B cell (primary cell): ENCODE measurements at regions not wholly inside any gene's neighbourhood (a gene's known extent, or its start where the extent isn't known, plus 50 kb on each side); places are given as distances from the start of the nearest gene placed in this dataset.

ENCODE experiments used
- ATAC-seq: fragments of 200-7000 bp; cut with Tn5 transposase; one replicate; pipeline ENCODE4 v1.10.0; 2021; ENCODE audit warnings: low read depth, mild to moderate bottlenecking, moderate number of reproducible peaks, moderate library complexity
- CTCF ChIA-PET: fragments of 350-600 bp; sonication (Branson Sonifier 250); formaldehyde crosslinking; loops from one replicate; lab custom pipeline; 2021; ENCODE audit warnings: antibody characterized with exemption, inconsistent platforms; lab: Charles Lee
- POLR2A ChIA-PET: fragments of 350-600 bp; sonication (Branson Sonifier 250); formaldehyde crosslinking; loops from one replicate; lab custom pipeline; 2021; ENCODE audit warnings: antibody characterized with exemption; lab: Charles Lee
- DNase-seq: peaks from one replicate; pipeline ENCODE4 v3.0.0; 2013
- H2AFZ ChIP-seq: 2 replicates; pipeline ENCODE4 v1.6.1; 2012; ENCODE audit warnings: mild to moderate bottlenecking, low read depth, low read length; ENCODE audit not compliant: insufficient read depth, poor library complexity, severe bottlenecking
- H3K27ac ChIP-seq, 2 donors: 1 replicate in 1 of 2; 2 replicates in 1 of 2; pipeline ENCODE4 v1.5.1; 2012 to 2013; ENCODE audit warnings: low read length in 2 of 2, mild to moderate bottlenecking in 2 of 2, moderate library complexity in 1 of 2
- H3K27me3 ChIP-seq, 4 experiments: fragments of 200-600 bp in 1 of 4; sonication (generic) in 1 of 4; replicated peaks in 1 of 4; 1 replicate in 2 of 4; 2 replicates in 2 of 4; pipeline versions ENCODE4 v1.6.1 to v1.7.0; 2013 to 2016; ENCODE audit warnings: low read length in 3 of 4, mild to moderate bottlenecking in 2 of 4, mixed read lengths in 1 of 4, moderate library complexity in 1 of 4; ENCODE audit not compliant: insufficient read depth in 4 of 4, control insufficient read depth in 3 of 4; ENCODE audit errors: control extremely low read depth in 1 of 4
- H3K36me3 ChIP-seq, 2 experiments: replicated peaks in 1 of 2; 1 replicate in 1 of 2; 2 replicates in 1 of 2; pipeline versions ENCODE4 v1.6.1 to v1.7.1; 2013; ENCODE audit warnings: low read length in 1 of 2; ENCODE audit not compliant: insufficient read depth in 2 of 2, control insufficient read depth in 1 of 2; ENCODE audit errors: control extremely low read depth in 1 of 2, extremely low read depth in 1 of 2
- H3K4me1 ChIP-seq, 2 donors: fragments of 200-600 bp in 1 of 2; sonication (generic) in 1 of 2; 1 replicate in 1 of 2; 2 replicates in 1 of 2; pipeline versions ENCODE4 v1.5.1 to v1.6.1; 2013 to 2017; ENCODE audit warnings: low read length in 2 of 2; ENCODE audit not compliant: control insufficient read depth in 2 of 2, insufficient read depth in 2 of 2
- H3K4me2 ChIP-seq: replicated peaks from 2 replicates; pipeline ENCODE3; 2012; ENCODE audit warnings: mild to moderate bottlenecking, low read depth, low read length; ENCODE audit not compliant: poor library complexity, severe bottlenecking
- H3K4me3 ChIP-seq, 5 experiments: fragments of 200-600 bp in 1 of 5; sonication (generic) in 1 of 5; 1 replicate in 3 of 5; 2 replicates in 2 of 5; pipeline versions ENCODE4 v1.5.1 to v1.7.0; 2011 to 2016; ENCODE audit warnings: low read length in 4 of 5, mild to moderate bottlenecking in 4 of 5, low read depth in 2 of 5, control low read depth in 1 of 5, moderate library complexity in 1 of 5; ENCODE audit not compliant: insufficient read depth in 1 of 5; ENCODE audit errors: control extremely low read depth in 1 of 5, extremely low read depth in 1 of 5
- H3K79me2 ChIP-seq: fragments of 200-600 bp; sonication (generic); one replicate; pipeline ENCODE4 v1.6.0; 2016; ENCODE audit warnings: low read length; ENCODE audit not compliant: control insufficient read depth, insufficient read depth
- H3K9ac ChIP-seq: fragments of 200-600 bp; sonication (generic); 2 replicates; pipeline ENCODE4 v1.6.1; 2017; ENCODE audit warnings: mild to moderate bottlenecking, low read length, moderate library complexity
- H3K9me3 ChIP-seq, 3 donors: one replicate each; pipeline versions ENCODE4 v1.6.1 to v1.7.1; 2013; ENCODE audit warnings: low read length in 2 of 3; ENCODE audit not compliant: control insufficient read depth in 2 of 3, insufficient read depth in 1 of 3; ENCODE audit errors: control extremely low read depth in 1 of 3
- H4K20me1 ChIP-seq: 2 replicates; pipeline ENCODE4 v1.6.0; 2012; ENCODE audit warnings: mild to moderate bottlenecking, low read length; ENCODE audit not compliant: insufficient read depth, control insufficient read depth, poor library complexity, severe bottlenecking
- H3K27ac Mint-ChIP-seq: one replicate; pipeline ENCODE4 v1.8.0; 2021; ENCODE audit warnings: mixed read lengths
- H3K27me3 Mint-ChIP-seq: one replicate; pipeline ENCODE4 v1.8.0; 2021; ENCODE audit warnings: mixed read lengths
- H3K4me1 Mint-ChIP-seq: one replicate; pipeline ENCODE4 v1.8.0; 2021; ENCODE audit warnings: mixed read lengths
- H3K4me3 Mint-ChIP-seq: one replicate; pipeline ENCODE4 v1.8.0; 2021; ENCODE audit warnings: mixed read lengths
- H3K9me3 Mint-ChIP-seq: one replicate; pipeline ENCODE4 v1.8.0; 2022; ENCODE audit warnings: mixed read lengths; ENCODE audit not compliant: insufficient read depth
- EZH2 ChIP-seq: IDR thresholded peaks from 2 replicates; pipeline ENCODE4 v1.6.1; 2012; ENCODE audit warnings: borderline replicate concordance, low read depth, mild to moderate bottlenecking, moderate library complexity, low read length; ENCODE audit not compliant: insufficient read depth, poor library complexity, severe bottlenecking
- WGBS: methylation state at CpG from one replicate; pipeline ENCODE4 v1.1.5; 2013; ENCODE audit warnings: missing lambda C conversion rate; ENCODE audit not compliant: insufficient coverage; 5-methylcytosine and 5-hydroxymethylcytosine counted together
- intact Hi-C: fragments of 100-400 bp; cut with micrococcal nuclease; formaldehyde crosslinking; loops from one replicate; pipeline ENCODE4 v1.10.0; 2022
- TF ChIP-seq, protein P1 (sequence below): fragments of 200-600 bp; IDR thresholded peaks from one replicate; pipeline ENCODE4 v1.8.0; 2022; ENCODE audit warnings: antibody characterized with exemption, mild to moderate bottlenecking

DNA sequence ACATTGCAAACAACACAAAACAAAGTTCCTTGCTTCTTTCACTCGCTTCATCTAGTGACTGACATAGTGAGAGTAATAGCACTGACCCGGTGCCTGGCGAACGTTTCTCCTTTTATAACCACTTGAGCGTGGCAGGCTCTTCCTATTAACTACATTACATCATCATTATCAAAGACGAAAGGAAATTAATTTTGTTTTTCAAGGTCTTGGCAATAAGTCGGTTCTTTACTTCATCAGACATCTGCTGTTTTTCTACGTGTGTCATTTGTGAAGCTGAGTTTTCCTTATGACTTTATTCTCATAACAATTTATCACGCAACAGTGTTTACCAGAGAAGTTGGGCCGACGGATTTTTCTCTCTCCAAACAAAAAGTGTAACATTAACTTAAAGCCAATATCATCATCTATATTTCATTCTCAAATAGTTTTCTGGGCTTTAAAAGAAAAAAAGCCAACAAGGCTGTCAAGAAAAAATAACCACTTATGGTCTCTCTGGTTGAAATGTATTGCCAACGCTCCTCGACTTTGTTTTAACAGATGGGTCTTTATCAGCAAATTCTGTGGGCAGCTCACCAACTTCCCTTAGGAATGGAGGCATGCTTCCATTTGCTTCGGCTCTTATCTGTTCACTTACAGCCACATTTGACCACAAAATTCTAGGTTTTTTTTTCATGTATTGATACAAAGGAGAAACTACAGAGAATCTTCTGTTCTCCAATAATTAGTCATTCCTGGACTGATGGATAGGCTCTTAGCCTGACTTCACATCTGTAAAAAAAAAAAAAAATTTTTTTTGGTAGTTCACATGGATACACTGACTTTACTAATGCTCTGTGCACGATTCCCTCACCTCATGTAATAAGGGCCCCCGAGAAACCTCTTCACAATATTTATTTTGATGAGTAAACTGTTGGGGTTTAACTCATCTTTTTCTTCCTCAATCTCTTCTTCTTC is 97.1 kb upstream of the CDKN3 start:
- Histone ChIP-seq H3K4me2 (no peak overlapping the region), H3K27ac (no peak overlapping the region), H2AFZ (no peak overlapping the region), H3K4me3 (no peak overlapping the region), H4K20me1 (no peaks in the 10 kb centered on the region), H3K9ac (no peak overlapping the region), H3K36me3 (no peaks in the 10 kb centered on the region), H3K4me1 (no peaks in the 10 kb centered on the region), H3K27me3 (peaks cover 0 to 8% (median 3%) of the 10 kb centered on the region in 4 experiments), H3K9me3 (peaks cover 0 to 2% (median 0%) of the 10 kb centered on the region in 3 donors), H3K79me2 (no peaks in the 10 kb centered on the region)
- H3K27me3 Mint-ChIP-seq: peaks cover 35% of the 10 kb centered on the region
- peaks cover 4% of the 10 kb centered on the region for H3K9me3 Mint-ChIP-seq
- 48% methylated on average over 9 of the region's 16 CpGs for WGBS
- DNase-seq (no peak), ATAC-seq (no peak)
- H3K27ac Mint-ChIP-seq: no peak overlapping the region
- no peak overlapping the region for H3K4me3 Mint-ChIP-seq
- ChIA-PET POLR2A (no interaction called here), CTCF (interaction anchor here (0.8 kb wide), 1 partner anchor 55 kb away, joined by 3 read pairs; no protein-coding TSS in a partner anchor)
- TF ChIP-seq, protein P1, sequence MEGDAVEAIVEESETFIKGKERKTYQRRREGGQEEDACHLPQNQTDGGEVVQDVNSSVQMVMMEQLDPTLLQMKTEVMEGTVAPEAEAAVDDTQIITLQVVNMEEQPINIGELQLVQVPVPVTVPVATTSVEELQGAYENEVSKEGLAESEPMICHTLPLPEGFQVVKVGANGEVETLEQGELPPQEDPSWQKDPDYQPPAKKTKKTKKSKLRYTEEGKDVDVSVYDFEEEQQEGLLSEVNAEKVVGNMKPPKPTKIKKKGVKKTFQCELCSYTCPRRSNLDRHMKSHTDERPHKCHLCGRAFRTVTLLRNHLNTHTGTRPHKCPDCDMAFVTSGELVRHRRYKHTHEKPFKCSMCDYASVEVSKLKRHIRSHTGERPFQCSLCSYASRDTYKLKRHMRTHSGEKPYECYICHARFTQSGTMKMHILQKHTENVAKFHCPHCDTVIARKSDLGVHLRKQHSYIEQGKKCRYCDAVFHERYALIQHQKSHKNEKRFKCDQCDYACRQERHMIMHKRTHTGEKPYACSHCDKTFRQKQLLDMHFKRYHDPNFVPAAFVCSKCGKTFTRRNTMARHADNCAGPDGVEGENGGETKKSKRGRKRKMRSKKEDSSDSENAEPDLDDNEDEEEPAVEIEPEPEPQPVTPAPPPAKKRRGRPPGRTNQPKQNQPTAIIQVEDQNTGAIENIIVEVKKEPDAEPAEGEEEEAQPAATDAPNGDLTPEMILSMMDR: no peak
- no peak for TF ChIP-seq EZH2
- intact Hi-C loops: no loop called here
- H3K4me1 Mint-ChIP-seq: no peaks in the 10 kb centered on the region

DNA sequence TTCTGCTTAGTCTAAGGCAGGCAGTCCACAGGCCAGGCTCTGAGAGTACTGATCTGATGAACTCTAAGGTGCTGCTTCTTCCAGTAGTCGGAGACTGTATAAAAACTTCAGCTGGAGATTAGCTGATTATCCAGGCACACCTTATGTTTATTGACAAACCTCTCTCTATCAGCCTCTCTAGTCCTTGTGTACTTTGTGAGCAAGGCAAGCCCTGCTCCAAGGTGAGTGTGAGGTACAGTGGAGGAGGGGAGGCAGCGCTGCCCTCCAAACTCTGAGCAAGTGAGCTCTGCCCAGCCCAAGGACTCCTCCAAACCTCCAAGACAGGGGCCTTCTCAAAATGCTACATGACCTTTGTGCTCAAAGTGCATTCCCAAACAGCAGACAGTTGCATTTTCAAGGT is 95.9 kb upstream of the CDKN3 start:
- WGBS: no CpG with 5 or more reads among the region's 2 CpGs
- Histone ChIP-seq H3K36me3 (no peaks in the 10 kb centered on the region), H3K27me3 (peaks cover 0 to 8% (median 3%) of the 10 kb centered on the region in 4 experiments), H3K4me2 (no peak overlapping the region), H3K9ac (no peak overlapping the region), H3K4me1 (no peaks in the 10 kb centered on the region), H3K4me3 (no peak overlapping the region), H4K20me1 (no peaks in the 10 kb centered on the region), H3K9me3 (peaks cover 0 to 2% (median 0%) of the 10 kb centered on the region in 3 donors), H3K79me2 (no peaks in the 10 kb centered on the region), H3K27ac (no peak overlapping the region), H2AFZ (no peak overlapping the region)
- Mint-ChIP-seq H3K9me3 (no peaks in the 10 kb centered on the region), H3K27me3 (peaks cover 37% of the 10 kb centered on the region), H3K4me3 (no peak overlapping the region), H3K27ac (no peak overlapping the region), H3K4me1 (no peaks in the 10 kb centered on the region)
- CTCF ChIA-PET: interaction anchor here (0.8 kb wide), 1 partner anchor 54 kb away, joined by 3 read pairs; no protein-coding TSS in a partner anchor
- DNase-seq: no peak
- TF ChIP-seq EZH2: no peak
- TF ChIP-seq, protein P1: no peak
- ATAC-seq: no peak
- POLR2A ChIA-PET: no interaction called here
- intact Hi-C loops: no loop called here
